ENCODE measurements at regions not wholly inside any gene's neighbourhood (a gene's known extent, or its start where the extent isn't known, plus 50 kb on each side); places are given as distances from the start of the nearest gene placed in this dataset.

- no peaks in the 10 kb centered on the region for H3K9me3 ChIP-seq (replicated peaks; ENCODE audit: control insufficient read depth, insufficient read depth, low read depth, low read length)
- H3K4me2 ChIP-seq (ENCODE audit: insufficient read depth, low read length): peak overlapping the region; percentile 7; the same call in 1 of the 2 replicates
- ATAC-seq: peak; percentile 19
- H3K36me3 ChIP-seq (ENCODE audit: control insufficient read depth, insufficient read depth, low read length): no peaks in the 10 kb centered on the region
- no TSS peak for BruUV-seq (replicated peaks)
- POLR2A ChIA-PET: interaction anchor here (0.9 to 3.5 kb wide), 5 partner anchors 18 to 96 kb away, joined by 3 to 19 read pairs (median 3); no protein-coding TSS in a partner anchor
- intact Hi-C loops (cut with micrococcal nuclease): no loop called here
- no peak for FAIRE-seq
- H3K4me1 ChIP-seq (replicated peaks in 1 of 2; ENCODE audit: control insufficient read depth in 2 of 2, insufficient read depth in 2 of 2, low read length in 2 of 2): peaks cover 18 to 52% of the 10 kb centered on the region in 2 experiments
- peak overlapping the region; percentile 81 for H2AFZ ChIP-seq (ENCODE audit: low read depth, low read length)
- H3K79me2 ChIP-seq (ENCODE audit: control insufficient read depth, insufficient read depth, low read length): no peaks in the 10 kb centered on the region
- 60% methylated on average over 5 of the region's 5 CpGs for WGBS (ENCODE audit: insufficient coverage, low coverage, missing lambda C conversion rate)
- in situ Hi-C loops (cut with MboI): no loop called here
- H3K27ac ChIP-seq (ENCODE audit: extremely low read depth, low read depth, low read length): 0 out of 3 replicates have a peak overlapping the region, but pooled peaks have one; percentile 25
- no peaks in the 10 kb centered on the region for H3K27me3 ChIP-seq (ENCODE audit: control insufficient read depth in 2 of 2, insufficient read depth in 2 of 2, low read length in 2 of 2)
- peak overlapping the region; percentile 2 to 32; a peak in 1 of 4 replicates for H3K9ac ChIP-seq (ENCODE audit: insufficient read depth in 1 of 2, low read depth in 2 of 2, low read length in 2 of 2)
- CTCF ChIA-PET (ENCODE audit: low intra/inter-chr PET ratio): no interaction called here
- DNase-seq (ENCODE audit: extremely low read depth in 1 of 4, low spot score in 3 of 4): no peak
- no peaks in the 10 kb centered on the region for H4K20me1 ChIP-seq (replicated peaks; ENCODE audit: control insufficient read depth, insufficient read depth, low read length)
- H3K9me1 ChIP-seq (ENCODE audit: control insufficient read depth, insufficient read depth, low read length): no peaks in the 10 kb centered on the region
- no peak overlapping the region for H3K4me3 ChIP-seq
- no peak for TF ChIP-seq ID3 (CRISPR knock-in tag; IDR thresholded peaks at IDR 0.05)
- no peak for TF ChIP-seq ID3 (tag; IDR thresholded peaks at IDR 0.05)
- TF ChIP-seq POLR2H (tag; IDR thresholded peaks at IDR 0.05; ENCODE audit: low read depth): no peak
- TF ChIP-seq ZKSCAN8 (CRISPR knock-in tag; IDR thresholded peaks at IDR 0.05): no peak
- no peak for TF ChIP-seq TBP (optimal IDR thresholded peaks at IDR 0.05; ENCODE audit: low read depth, low read length)
- no peak for TF ChIP-seq KHSRP (IDR thresholded peaks at IDR 0.05)
- no peak for TF ChIP-seq DPF2 (IDR thresholded peaks at IDR 0.05)
- 0 out of 2 replicates have a peak, but pooled peaks have one; percentile 18 for TF ChIP-seq BHLHE40 (IDR thresholded peaks at IDR 0.05; ENCODE audit: low read length)
- TF ChIP-seq HDGF (IDR thresholded peaks at IDR 0.05): peak; percentile 89; the same call in 1 of the 2 replicates
- TF ChIP-seq ZHX1 (conservative IDR thresholded peaks at IDR 0.05; ENCODE audit: low read length): no peak
- no peak for TF ChIP-seq HMGXB4 (CRISPR knock-in tag; IDR thresholded peaks at IDR 0.05)
- TF ChIP-seq RNF219 (CRISPR knock-in tag; IDR thresholded peaks at IDR 0.05): no peak
- TF ChIP-seq TAF1 (IDR thresholded peaks at IDR 0.05; ENCODE audit: control insufficient read depth, extremely low read depth, insufficient read depth, low read length, severe bottlenecking): no peak
- TF ChIP-seq HLTF (IDR thresholded peaks at IDR 0.05): peak; percentile 54; the same call in 1 of the 2 replicates
- no peak for TF ChIP-seq NR2C2 (CRISPR knock-in tag; IDR thresholded peaks at IDR 0.05)
- 0 out of 2 replicates have a peak, but pooled peaks have one; percentile 16 for TF ChIP-seq NR2C2 (tag; IDR thresholded peaks at IDR 0.05)
- TF ChIP-seq EZH2 (IDR thresholded peaks at IDR 0.05; ENCODE audit: borderline replicate concordance, low read depth, low read length): no peak
- TF ChIP-seq TCFL5 (CRISPR knock-in tag; conservative IDR thresholded peaks at IDR 0.05): no peak
These were observed 98.4 kb downstream of the GLUL start for GRCh38 chr1:182293119-182293589.

Data from K562 (cell line).